T-helper 17 cell (primary cell): ENCODE measurements at regions not wholly inside any gene's neighbourhood (a gene's known extent, or its start where the extent isn't known, plus 50 kb on each side); places are given as distances from the start of the nearest gene placed in this dataset.
A peak's percentile ranks its signal among the peaks of the same experiment; 100 is the strongest.

Experiments used
- ATAC-seq: fragments of 150-1000 bp; cut with Tn5 transposase; 2 replicates; pipeline ENCODE4 v1.10.0; 2021; ENCODE audit warnings: mild to moderate bottlenecking, moderate library complexity
- DNase-seq, 3 donors: peaks; one replicate each; pipeline versions ENCODE4 v3.0.0 to v3.0.0-alpha.2; 2020 to 2021
- H3K9me3 ChIP-seq: one replicate; pipeline ENCODE4 v1.7.0; 2013; ENCODE audit warnings: low read length, mild to moderate bottlenecking; ENCODE audit not compliant: control insufficient read depth, poor library complexity, severe bottlenecking
- H3K27ac Mint-ChIP-seq: one replicate; pipeline ENCODE4 v1.8.0; 2022; ENCODE audit warnings: mild to moderate bottlenecking, moderate library complexity, mixed read lengths
- H3K27me3 Mint-ChIP-seq: one replicate; pipeline ENCODE4 v1.8.0; 2022; ENCODE audit warnings: mixed read lengths
- H3K36me3 Mint-ChIP-seq: one replicate; pipeline ENCODE4 v1.8.0; 2022; ENCODE audit warnings: low read depth, mixed read lengths
- H3K4me1 Mint-ChIP-seq: one replicate; pipeline ENCODE4 v1.8.0; 2022; ENCODE audit warnings: mild to moderate bottlenecking, mixed read lengths
- H3K4me3 Mint-ChIP-seq: one replicate; pipeline ENCODE4 v1.8.0; 2022; ENCODE audit warnings: mild to moderate bottlenecking, moderate library complexity, mixed read lengths

DNA sequence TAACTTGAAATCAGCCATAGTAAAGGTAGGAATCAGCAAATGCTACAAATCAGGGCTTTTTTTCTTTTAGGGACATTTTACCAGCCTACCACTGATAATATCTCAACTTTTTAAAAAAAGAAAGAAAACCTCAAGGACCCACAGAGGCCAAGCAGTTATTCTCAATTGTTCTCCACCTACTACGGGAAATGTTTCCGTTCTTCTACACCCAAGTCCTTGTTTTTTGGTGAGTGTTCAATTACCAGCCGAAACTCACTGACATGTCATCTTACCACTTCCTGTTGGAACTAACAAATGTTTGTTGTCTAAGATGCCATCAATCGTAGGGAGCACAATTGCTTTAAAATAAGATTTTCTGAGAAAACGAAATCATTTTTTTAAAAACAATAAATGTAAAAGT is 50.2 kb upstream of the CDK1 start:
- ATAC-seq (peak; percentile 61), DNase-seq (no peak)
- Mint-ChIP-seq H3K36me3 (peaks cover 8% of the 10 kb centered on the region), H3K27me3 (no peaks in the 10 kb centered on the region), H3K4me1 (peaks cover 51% of the 10 kb centered on the region), H3K4me3 (peak overlapping the region; percentile 84), H3K27ac (peak overlapping the region; percentile 99)
- H3K9me3 ChIP-seq = no peaks in the 10 kb centered on the region

DNA sequence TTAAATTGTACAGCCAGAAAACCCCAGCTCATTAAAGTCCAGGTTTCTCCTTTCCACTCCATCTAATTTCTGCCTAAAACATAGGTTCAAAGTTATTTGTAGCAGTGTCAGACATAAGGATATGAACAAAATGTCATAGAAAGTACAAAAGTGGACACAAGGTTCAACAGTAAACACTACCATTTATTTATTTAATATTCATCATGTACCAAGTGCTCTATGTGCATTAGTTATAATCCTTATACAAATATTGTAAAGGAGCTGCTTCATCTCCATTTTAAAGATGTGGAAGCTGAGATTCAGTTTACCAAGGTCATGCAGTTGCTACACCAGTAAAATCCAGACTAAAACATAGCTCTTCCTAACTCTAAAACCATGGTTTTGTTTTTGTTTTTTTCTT is 52.0 kb upstream of the CDK1 start:
- no peak for ATAC-seq
- Mint-ChIP-seq H3K27ac (peak overlapping the region; percentile 99), H3K4me1 (peaks cover 42% of the 10 kb centered on the region), H3K4me3 (no peak overlapping the region), H3K36me3 (peaks cover 3% of the 10 kb centered on the region), H3K27me3 (no peaks in the 10 kb centered on the region)
- H3K9me3 ChIP-seq = no peaks in the 10 kb centered on the region
- DNase-seq = no peak

DNA sequence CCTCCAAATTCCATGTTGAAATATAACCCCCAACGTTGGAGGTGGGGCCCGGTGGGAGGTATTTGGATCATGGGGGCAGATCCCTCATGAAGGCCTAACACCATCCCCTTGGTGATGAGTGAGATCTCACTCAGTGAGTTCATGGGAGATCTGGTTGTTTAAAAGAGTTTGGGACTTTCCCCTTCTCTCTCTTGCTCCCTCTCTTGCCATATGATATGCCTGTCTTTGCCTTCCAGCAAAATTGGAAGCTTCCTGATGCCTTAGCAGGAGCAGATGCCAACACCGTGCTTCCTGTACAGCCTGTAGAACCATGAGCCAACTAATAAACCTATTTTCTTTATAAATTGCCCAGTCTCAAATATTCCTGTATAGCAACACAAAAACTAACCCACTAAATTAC is 55.7 kb upstream of the CDK1 start:
- DNase-seq = no peak
- no peaks in the 10 kb centered on the region for H3K9me3 ChIP-seq
- no peak overlapping the region for H3K4me3 Mint-ChIP-seq
- H3K36me3 Mint-ChIP-seq = peaks cover 5% of the 10 kb centered on the region
- H3K27me3 Mint-ChIP-seq = no peaks in the 10 kb centered on the region
- no peak overlapping the region for H3K27ac Mint-ChIP-seq
- no peak for ATAC-seq
- peaks cover 29% of the 10 kb centered on the region for H3K4me1 Mint-ChIP-seq

DNA sequence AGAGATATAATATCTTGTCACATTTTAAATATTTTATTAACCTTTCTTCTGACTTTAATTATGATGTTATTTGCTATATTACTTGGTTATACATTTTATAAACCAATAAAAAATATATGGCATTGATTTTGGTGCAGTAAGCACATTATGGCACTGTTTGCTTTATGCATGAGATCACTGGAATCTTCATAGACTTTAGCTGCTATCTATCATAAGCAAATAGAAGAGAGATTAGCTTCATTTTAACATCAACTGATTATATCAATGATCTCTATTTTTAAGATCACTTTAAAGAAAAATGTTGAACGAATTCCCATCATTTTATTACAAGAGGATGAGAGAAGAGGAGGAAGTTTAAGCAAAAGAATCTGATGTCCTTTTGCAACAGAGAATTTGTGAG is 58.6 kb upstream of the CDK1 start:
- no peak for DNase-seq
- Mint-ChIP-seq H3K27me3 (no peaks in the 10 kb centered on the region), H3K27ac (no peak overlapping the region), H3K36me3 (peaks cover 5% of the 10 kb centered on the region), H3K4me3 (peak overlapping the region; percentile 28), H3K4me1 (peaks cover 20% of the 10 kb centered on the region)
- ATAC-seq = no peak
- no peaks in the 10 kb centered on the region for H3K9me3 ChIP-seq

DNA sequence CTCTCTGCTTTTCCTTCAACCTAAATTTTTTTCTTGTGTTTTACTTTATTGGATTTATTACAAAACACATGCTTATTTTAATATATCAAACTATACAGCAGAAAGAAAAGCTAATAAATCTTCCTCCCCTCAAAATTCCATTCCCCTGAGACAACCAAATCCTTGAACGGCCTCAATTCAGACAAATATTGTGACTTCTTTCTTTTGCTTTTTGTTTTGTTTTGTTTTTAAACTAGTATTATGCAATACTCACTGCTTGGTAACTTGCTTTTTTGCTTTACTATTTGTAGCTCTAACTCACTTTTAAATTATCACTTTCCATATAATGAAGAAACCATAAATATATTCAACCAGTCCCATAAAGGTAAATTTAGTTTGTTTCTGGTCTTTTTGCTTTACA is 59.4 kb upstream of the CDK1 start:
- H3K4me3 Mint-ChIP-seq = no peak overlapping the region
- peak overlapping the region; percentile 12 for H3K27ac Mint-ChIP-seq
- DNase-seq = no peak

DNA sequence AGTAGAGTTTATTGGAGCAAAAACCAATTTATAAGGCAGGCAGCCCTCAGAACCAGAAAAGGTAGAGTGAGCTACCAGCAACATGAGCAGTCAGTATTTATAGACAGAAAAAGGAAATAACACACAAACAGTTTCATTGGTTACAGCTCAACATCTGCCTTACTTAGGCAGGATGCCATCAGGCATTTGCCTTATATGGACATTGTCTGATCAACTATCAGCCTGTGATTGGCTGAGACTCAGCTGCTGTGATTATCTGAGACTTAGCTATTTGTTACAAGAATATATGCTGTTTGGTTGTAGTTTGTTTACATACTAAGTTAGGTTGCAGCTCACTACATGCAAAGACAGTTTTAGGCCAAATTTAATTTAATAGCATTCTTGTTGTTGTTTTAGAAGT is 60.4 kb upstream of the CDK1 start:
- ATAC-seq (peak; percentile 44), DNase-seq (no peak)
- H3K36me3 Mint-ChIP-seq = peaks cover 2% of the 10 kb centered on the region
- H3K27ac Mint-ChIP-seq = no peak overlapping the region
- H3K4me3 Mint-ChIP-seq = no peak overlapping the region
- no peaks in the 10 kb centered on the region for H3K9me3 ChIP-seq
- H3K4me1 Mint-ChIP-seq = peaks cover 35% of the 10 kb centered on the region
- no peaks in the 10 kb centered on the region for H3K27me3 Mint-ChIP-seq

More for the DNA sequence above, 59.4 kb upstream of the CDK1 start:
- no peaks in the 10 kb centered on the region for H3K9me3 ChIP-seq
- Mint-ChIP-seq H3K27me3 (no peaks in the 10 kb centered on the region), H3K4me1 (peaks cover 28% of the 10 kb centered on the region), H3K36me3 (peaks cover 2% of the 10 kb centered on the region)
- ATAC-seq = no peak

DNA sequence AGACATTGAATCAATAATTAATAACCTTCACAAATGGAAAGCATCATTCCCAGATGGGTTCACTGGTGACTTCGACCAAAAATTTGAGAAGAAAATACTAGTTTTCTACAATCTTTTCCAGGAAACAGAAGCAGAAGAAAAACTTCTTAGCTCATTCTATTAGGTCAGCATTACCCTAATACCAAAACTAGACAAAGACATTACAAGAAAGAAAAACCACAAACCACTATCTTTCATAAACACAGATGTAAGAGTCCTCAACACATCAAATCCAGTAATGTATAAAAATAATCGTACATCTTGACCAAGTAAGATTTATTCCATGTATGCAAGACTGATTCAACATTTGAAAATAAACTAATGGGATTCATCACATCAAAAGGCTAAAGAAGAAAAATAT is 64.0 kb upstream of the CDK1 start:
- Mint-ChIP-seq H3K36me3 (no peaks in the 10 kb centered on the region), H3K27me3 (no peaks in the 10 kb centered on the region), H3K4me3 (peak overlapping the region; percentile 50), H3K27ac (peak overlapping the region; percentile 41), H3K4me1 (peaks cover 34% of the 10 kb centered on the region)
- ATAC-seq = peak; percentile 60
- no peak for DNase-seq
- H3K9me3 ChIP-seq = no peaks in the 10 kb centered on the region

DNA sequence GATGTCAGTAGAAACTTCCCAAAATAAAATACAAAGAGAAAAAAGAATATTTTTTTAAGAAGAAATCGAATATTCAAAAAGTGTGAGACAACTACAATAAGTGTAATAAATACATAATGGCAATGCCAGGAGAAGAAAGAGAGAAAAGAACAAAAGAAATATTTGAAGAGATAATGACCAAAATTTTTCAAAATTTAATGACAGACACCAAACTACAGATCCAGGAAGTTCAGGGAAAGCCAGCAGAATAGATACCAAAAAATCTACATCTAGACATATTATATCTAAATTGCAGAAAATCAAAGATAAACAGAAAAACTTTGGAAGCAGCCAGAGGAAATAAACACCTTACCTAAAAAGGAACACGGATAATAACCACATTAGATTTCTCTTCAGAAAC is 66.8 kb upstream of the CDK1 start:
- Mint-ChIP-seq H3K27me3 (no peaks in the 10 kb centered on the region), H3K27ac (no peak overlapping the region), H3K4me1 (peaks cover 32% of the 10 kb centered on the region), H3K36me3 (no peaks in the 10 kb centered on the region), H3K4me3 (peak overlapping the region; percentile 34)
- no peak for DNase-seq
- no peak for ATAC-seq
- peaks cover 4% of the 10 kb centered on the region for H3K9me3 ChIP-seq

DNA sequence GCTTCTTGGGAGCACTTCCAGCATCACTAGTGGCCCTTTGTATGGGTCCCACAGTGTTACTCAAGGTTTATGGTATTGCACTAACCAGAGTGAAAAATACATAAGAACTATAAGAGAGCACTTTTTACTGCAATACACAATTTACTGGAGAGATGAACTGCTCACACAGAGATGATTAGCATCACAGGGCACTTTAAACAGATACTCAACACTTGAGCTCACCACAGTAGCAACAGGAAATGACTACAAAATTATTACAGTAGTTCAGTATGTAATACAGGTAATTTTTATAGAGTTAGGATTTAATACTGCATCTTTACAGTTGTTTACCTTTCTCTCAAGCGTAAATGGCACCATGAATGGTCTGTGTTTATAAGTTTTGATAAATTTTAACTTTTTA is 68.2 kb upstream of the CDK1 start:
- H3K4me1 Mint-ChIP-seq = peaks cover 32% of the 10 kb centered on the region
- H3K36me3 Mint-ChIP-seq = peaks cover 2% of the 10 kb centered on the region
- H3K27me3 Mint-ChIP-seq = no peaks in the 10 kb centered on the region
- no peak for DNase-seq
- no peak for ATAC-seq
- H3K9me3 ChIP-seq = peaks cover 4% of the 10 kb centered on the region
- no peak overlapping the region for H3K4me3 Mint-ChIP-seq
- peak overlapping the region; percentile 12 for H3K27ac Mint-ChIP-seq

DNA sequence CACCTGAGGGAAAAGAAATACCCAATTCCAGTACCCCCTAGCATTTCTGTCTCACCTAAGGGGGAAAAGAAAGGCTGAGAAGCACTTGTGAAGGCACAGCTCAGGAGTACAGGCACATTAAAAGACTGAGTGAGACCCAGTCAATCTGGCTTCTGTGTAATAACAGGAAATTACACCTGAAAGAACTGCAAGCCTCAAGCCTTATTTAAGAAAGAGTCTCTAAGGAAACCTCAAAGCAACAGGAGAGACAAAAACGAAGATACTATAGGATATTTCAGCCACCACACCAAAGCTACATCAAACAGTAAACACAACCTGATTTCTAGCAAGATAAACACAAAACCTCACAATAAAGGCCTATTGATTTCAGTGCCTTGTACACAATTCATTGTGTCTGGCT is 69.6 kb upstream of the CDK1 start:
- Mint-ChIP-seq H3K27ac (peak overlapping the region; percentile 77), H3K36me3 (peaks cover 2% of the 10 kb centered on the region), H3K4me1 (peaks cover 31% of the 10 kb centered on the region), H3K4me3 (no peak overlapping the region), H3K27me3 (no peaks in the 10 kb centered on the region)
- peaks cover 4% of the 10 kb centered on the region for H3K9me3 ChIP-seq
- DNase-seq (no peak), ATAC-seq (peak; percentile 84)

DNA sequence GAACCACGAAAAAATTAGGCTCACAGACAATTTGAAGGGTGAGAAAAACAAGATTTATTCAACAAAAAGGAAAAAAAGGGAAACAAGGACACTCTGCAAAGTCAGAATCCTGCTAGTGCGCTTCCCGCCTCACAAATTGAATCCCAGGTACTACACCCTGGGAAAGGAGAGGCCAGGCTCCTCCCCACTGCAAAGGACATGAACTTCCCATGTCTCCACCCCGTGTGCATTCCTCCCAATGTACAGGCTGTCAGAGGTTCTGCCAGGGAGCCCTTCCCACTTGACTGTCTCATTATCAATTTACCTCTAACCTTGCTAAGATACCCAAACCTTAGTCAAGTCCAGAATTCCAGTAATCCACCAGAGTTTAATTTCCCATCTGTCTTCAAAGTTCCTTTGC is 70.4 kb upstream of the CDK1 start:
- ATAC-seq (no peak), DNase-seq (no peak)
- peak overlapping the region; percentile 62 for H3K4me3 Mint-ChIP-seq
- H3K4me1 Mint-ChIP-seq = peaks cover 30% of the 10 kb centered on the region
- H3K27ac Mint-ChIP-seq = peak overlapping the region; percentile 77
- peaks cover 2% of the 10 kb centered on the region for H3K36me3 Mint-ChIP-seq
- no peaks in the 10 kb centered on the region for H3K27me3 Mint-ChIP-seq
- H3K9me3 ChIP-seq = peaks cover 4% of the 10 kb centered on the region

DNA sequence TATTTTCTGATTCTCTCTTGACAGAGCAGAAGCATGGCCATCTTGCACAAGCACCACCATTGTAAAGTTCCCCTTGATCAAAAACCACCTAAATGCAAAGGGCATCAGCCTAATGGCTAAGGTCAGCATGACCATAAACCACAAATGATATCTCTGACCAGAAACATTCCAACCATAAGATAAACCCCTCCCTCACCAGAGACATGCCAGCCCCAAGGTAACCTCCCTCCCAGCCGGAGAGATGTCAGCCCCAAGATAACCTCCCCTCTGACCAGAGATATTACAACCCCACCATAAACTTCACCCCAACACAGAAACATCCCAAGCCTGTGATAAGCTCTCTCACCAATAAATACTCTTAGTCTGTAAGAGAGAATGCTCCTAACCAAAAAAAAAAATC is 72.1 kb upstream of the CDK1 start:
- Mint-ChIP-seq H3K4me1 (peaks cover 32% of the 10 kb centered on the region), H3K27me3 (no peaks in the 10 kb centered on the region), H3K4me3 (no peak overlapping the region), H3K27ac (peak overlapping the region; percentile 5), H3K36me3 (peaks cover 2% of the 10 kb centered on the region)
- peaks cover 4% of the 10 kb centered on the region for H3K9me3 ChIP-seq
- no peak for DNase-seq
- no peak for ATAC-seq

DNA sequence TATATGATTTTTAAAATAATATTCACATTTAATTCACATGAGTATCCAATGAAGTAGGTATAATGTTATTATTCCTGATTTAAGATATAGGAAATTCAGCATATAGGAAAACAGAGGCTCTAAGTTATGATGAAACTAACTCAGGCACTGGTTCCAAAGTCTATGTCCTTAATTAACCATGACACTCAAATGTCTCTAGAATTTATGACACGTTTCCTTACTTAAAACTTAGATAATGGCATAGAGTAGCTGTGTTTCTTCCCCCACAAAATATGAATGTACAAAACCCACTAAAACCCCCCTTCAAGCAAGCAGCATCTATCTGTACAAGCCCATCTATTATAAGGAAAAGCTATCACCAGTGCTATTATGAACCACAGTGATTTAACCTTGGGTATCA is 72.9 kb upstream of the CDK1 start:
- Mint-ChIP-seq H3K27me3 (no peaks in the 10 kb centered on the region), H3K4me3 (no peak overlapping the region), H3K27ac (no peak overlapping the region), H3K36me3 (peaks cover 2% of the 10 kb centered on the region), H3K4me1 (peaks cover 32% of the 10 kb centered on the region)
- ATAC-seq (no peak), DNase-seq (no peak)
- peaks cover 4% of the 10 kb centered on the region for H3K9me3 ChIP-seq

DNA sequence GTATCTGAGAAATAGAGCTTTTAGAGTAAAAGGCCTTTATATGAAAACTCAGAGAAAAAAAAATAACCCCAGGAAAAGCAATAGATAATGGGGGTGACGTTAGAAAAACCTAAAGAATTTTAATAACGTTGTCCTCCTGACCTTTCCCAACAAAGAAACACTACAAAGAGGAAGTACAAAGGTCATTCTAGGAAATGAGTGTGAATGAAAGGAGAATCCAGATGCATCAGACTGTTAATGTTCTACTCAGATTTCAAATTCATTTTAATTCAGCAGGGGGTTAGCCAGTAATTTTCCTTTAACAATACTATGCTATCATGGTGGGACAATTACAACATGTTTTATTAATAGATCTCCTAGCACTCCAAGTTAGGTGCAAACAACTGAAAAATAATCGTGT is 73.8 kb upstream of the CDK1 start:
- Mint-ChIP-seq H3K27ac (no peak overlapping the region), H3K4me3 (no peak overlapping the region), H3K4me1 (peaks cover 29% of the 10 kb centered on the region), H3K36me3 (peaks cover 2% of the 10 kb centered on the region), H3K27me3 (no peaks in the 10 kb centered on the region)
- DNase-seq (no peak), ATAC-seq (no peak)
- peaks cover 4% of the 10 kb centered on the region for H3K9me3 ChIP-seq
